Large intestine (tissue), 3 donors: ENCODE measurements at regions not wholly inside any gene's neighbourhood (a gene's known extent, or its start where the extent isn't known, plus 50 kb on each side); places are given as distances from the start of the nearest gene placed in this dataset.
"Not testable (repeated sequence)": the region's sequence is repeated elsewhere in the genome, so short reads cannot be mapped to it uniquely, and the experiment has no call there.

Source experiments
- DNase-seq, 2 donors: peaks; one replicate each; pipeline versions ENCODE4 v3.0.0 to v3.0.0-alpha.2; 2013
- H3K27ac ChIP-seq: one replicate; pipeline ENCODE4 v1.5.1; 2013; ENCODE audit warnings: low read length
- H3K27me3 ChIP-seq: 2 replicates; pipeline ENCODE4 v1.6.1; 2013; ENCODE audit warnings: low read length; ENCODE audit not compliant: control insufficient read depth, insufficient read depth
- H3K36me3 ChIP-seq: 2 replicates; pipeline ENCODE4 v1.6.1; 2013; ENCODE audit warnings: low read length; ENCODE audit not compliant: control insufficient read depth, insufficient read depth
- H3K4me1 ChIP-seq: one replicate; pipeline ENCODE4 v1.6.1; 2013; ENCODE audit warnings: low read length; ENCODE audit not compliant: control insufficient read depth, insufficient read depth
- H3K4me3 ChIP-seq: one replicate; pipeline ENCODE4 v1.5.1; 2013; ENCODE audit warnings: low read length
- H3K9me3 ChIP-seq: one replicate; pipeline ENCODE4 v1.6.1; 2013; ENCODE audit warnings: mild to moderate bottlenecking, low read depth, low read length, moderate library complexity; ENCODE audit not compliant: control insufficient read depth
- WGBS: methylation state at CpG from one replicate; pipeline ENCODE4 v1.1.5; 2013; ENCODE audit warnings: low lambda C conversion rate; ENCODE audit not compliant: insufficient coverage; 5-methylcytosine and 5-hydroxymethylcytosine counted together

DNA sequence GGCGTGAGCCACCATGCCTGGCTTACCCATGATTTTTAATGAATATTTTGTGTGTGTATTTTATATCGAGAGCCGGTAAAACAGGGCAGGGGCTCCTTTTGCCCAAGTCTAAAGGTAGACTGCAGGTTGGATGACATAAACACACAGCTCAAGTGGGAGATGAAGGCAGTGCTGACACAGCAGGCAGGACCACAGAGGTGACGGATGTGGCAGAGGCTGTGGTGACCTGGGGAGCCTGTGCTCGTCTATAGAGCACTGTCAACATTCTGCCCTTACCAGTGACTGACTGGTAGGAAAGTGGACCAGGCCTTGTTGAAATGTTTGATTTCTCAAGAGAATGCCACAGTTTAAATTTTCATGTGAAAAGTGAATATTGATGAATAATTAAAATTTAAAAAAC lies 137.5 kb downstream of the ZFP64 start:
- no peak overlapping the region for H3K4me3 ChIP-seq
- no peak for DNase-seq
- H3K9me3 ChIP-seq, result peaks cover 15% of the 10 kb centered on the region
- H3K4me1 ChIP-seq, result no peaks in the 10 kb centered on the region
- no peak overlapping the region for H3K27ac ChIP-seq
- H3K36me3 ChIP-seq, result no peaks in the 10 kb centered on the region
- no peaks in the 10 kb centered on the region for H3K27me3 ChIP-seq
- WGBS, result no CpG with 5 or more reads among the region's 5 CpGs

DNA sequence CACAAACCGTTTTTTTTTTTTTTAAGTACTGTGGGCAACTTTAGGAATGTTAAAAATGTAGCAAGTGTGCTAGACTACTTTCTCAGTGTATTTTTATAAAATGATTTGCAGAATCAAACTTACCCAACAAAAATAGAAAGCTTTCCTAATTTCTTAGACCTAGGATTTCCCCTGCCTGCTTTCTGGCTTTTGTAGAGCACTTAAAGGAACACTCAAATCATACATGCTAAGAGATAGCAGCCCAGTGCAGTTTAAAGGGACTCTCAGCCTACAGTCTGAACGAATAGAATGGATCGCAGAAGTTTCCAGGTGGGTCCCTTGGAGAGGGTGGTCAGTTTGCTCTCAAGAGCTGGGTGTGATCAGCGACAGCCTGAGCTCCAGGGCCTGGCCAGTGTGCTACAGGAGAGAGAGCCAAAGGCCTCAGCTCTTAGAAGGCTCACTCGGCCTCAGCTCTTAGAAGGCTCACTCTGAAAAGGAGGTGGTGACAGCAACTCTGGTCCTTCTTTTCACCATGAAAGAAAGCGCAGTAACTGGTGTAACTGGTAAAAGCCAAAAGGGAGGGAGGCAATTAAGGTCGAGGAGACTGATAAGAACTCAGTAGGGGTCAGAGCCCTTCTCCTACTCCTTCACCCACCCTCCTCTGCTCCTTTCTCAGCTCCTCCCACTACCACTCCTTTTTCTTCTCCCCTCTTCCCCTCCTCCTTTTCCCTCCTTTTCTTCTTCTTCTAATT lies 142.4 kb downstream of the ZFP64 start:
- no CpG with 5 or more reads among the region's 7 CpGs for WGBS
- no peak for DNase-seq
- H3K4me3 ChIP-seq, result no peak overlapping the region
- H3K27me3 ChIP-seq, result no peaks in the 10 kb centered on the region
- no peaks in the 10 kb centered on the region for H3K36me3 ChIP-seq
- no peak overlapping the region for H3K27ac ChIP-seq
- no peaks in the 10 kb centered on the region for H3K4me1 ChIP-seq
- H3K9me3 ChIP-seq, result no peaks in the 10 kb centered on the region

DNA sequence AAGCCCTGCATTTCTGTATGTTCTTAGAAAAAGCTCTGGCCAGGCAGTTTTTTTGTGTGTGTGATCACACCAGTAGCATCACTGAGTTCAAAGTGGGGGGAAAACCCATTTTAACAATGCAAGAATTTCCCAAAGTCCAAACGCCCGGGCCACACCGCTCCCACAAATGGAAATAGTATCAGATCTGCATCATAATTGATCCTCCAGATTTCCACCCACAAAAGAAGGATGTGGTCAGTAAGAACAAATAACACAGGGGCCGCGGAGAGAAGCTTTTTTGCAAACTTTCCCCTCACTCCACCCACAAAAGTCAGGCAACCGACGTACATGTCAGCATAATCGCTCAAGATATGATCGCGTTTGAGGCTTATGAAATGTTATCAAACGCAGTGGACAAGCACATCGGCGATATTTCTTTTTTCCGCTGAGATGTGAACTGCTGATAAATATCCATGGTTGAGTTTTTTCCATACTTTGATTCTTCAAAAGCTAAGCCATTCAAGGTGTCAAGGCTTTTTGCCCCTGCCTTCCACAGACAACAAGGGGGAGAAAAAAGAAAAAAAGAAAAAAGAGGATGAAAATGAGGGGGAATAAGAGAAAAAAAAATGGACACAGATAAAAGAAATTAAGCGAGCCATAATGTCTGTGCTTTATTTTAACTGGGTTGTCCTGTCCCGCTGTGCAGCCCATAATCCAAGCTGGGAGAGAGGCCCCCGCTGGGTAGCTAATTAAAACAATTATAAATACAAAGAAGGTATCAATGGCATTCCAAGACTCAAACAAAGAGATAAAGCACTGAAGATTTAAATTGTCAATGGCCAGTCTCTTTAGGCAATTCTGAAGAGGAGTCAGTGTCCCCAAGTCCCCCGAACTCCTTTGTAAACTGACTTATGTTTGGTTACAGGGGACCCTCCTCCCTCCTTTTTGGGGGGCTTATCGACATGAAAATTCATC lies 143.5 kb downstream of the ZFP64 start:
- Histone ChIP-seq H3K27ac (no peak overlapping the region), H3K9me3 (no peaks in the 10 kb centered on the region), H3K36me3 (no peaks in the 10 kb centered on the region), H3K4me3 (no peak overlapping the region), H3K27me3 (no peaks in the 10 kb centered on the region), H3K4me1 (no peaks in the 10 kb centered on the region)
- DNase-seq, result no peak
- 35% methylated on average over 2 of the region's 19 CpGs for WGBS

DNA sequence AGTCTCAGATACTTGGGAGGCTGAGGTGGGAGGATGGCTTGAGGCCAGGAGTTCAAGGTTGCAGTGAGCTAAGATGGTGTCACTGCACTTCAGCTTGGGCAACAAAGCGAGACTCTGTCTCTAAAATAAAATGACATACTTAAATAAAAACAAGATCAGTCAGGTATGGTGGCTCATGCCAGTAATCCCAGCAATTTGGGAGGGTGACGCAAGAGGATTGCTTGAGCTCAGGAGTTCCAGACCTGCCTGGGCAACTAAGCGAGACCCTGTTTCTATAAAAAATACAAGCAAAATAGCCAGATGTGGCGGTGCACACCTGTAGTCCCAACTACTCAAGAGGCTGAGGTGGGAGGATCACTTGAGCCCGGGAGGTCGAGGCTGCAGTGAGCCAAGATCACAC lies 149.6 kb downstream of the ZFP64 start:
- H3K4me1 ChIP-seq, result peaks cover 5% of the 10 kb centered on the region
- H3K27ac ChIP-seq, result no peak overlapping the region
- H3K4me3 ChIP-seq, result no peak overlapping the region
- no CpG with 5 or more reads among the region's 6 CpGs for WGBS
- no peak for DNase-seq
- no peaks in the 10 kb centered on the region for H3K36me3 ChIP-seq
- no peaks in the 10 kb centered on the region for H3K27me3 ChIP-seq
- H3K9me3 ChIP-seq, result no peaks in the 10 kb centered on the region

GRCh38 chr20:52039790-52040189 lies 151.8 kb downstream of the ZFP64 start:
- Histone ChIP-seq H3K4me3 (no peak overlapping the region), H3K27ac (no peak overlapping the region), H3K4me1 (peaks cover 5% of the 10 kb centered on the region), H3K36me3 (no peaks in the 10 kb centered on the region), H3K9me3 (no peaks in the 10 kb centered on the region), H3K27me3 (no peaks in the 10 kb centered on the region)
- WGBS, result 50% methylated on average over 1 of the region's 7 CpGs
- DNase-seq, result peak in 1 of 2 donors; percentile 24

GRCh38 chr20:52038632-52039031 lies 152.9 kb downstream of the ZFP64 start:
- not testable (repeated sequence) for DNase-seq, H3K9me3 ChIP-seq, H3K36me3 ChIP-seq, H3K4me1 ChIP-seq, H3K27me3 ChIP-seq, H3K4me3 ChIP-seq, H3K27ac ChIP-seq
- WGBS, result no CpG with 5 or more reads among the region's 9 CpGs

DNA sequence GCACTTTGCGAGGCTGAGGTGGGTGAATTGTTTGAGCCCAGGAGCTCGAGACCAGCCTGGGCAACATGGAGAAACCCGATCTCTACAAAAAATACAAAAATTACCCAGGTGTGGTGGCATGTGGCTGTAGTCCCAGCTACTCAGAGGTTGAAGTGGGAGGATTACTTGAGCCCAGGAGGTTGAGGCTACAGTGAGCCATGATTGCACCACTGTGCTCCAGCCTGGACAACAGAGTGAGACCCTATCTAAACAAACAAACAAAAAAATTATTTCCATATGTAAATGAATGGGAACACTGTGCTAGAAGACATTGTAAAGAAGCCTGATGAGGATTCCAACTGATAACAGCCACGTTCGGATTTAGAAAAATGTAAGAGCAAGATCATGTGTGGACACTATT lies 154.2 kb downstream of the ZFP64 start:
- no peak overlapping the region for H3K4me3 ChIP-seq
- peaks cover 6% of the 10 kb centered on the region for H3K4me1 ChIP-seq
- no peaks in the 10 kb centered on the region for H3K36me3 ChIP-seq
- no peak overlapping the region for H3K27ac ChIP-seq
- no peaks in the 10 kb centered on the region for H3K27me3 ChIP-seq
- H3K9me3 ChIP-seq, result no peaks in the 10 kb centered on the region
- DNase-seq, result no peak
- 80% methylated on average over 2 of the region's 5 CpGs for WGBS

- no CpG with 5 or more reads among the region's 1 CpG for WGBS
These were observed 155.6 kb downstream of the ZFP64 start for GRCh38 chr20:52035977-52036376.

GRCh38 chr20:52035498-52035897 lies 156.1 kb downstream of the ZFP64 start:
- H3K4me3 ChIP-seq, result no peak overlapping the region
- WGBS, result 83% methylated on average over 1 of the region's 6 CpGs
- DNase-seq, result no peak
- no peaks in the 10 kb centered on the region for H3K27me3 ChIP-seq
- no peaks in the 10 kb centered on the region for H3K36me3 ChIP-seq
- no peaks in the 10 kb centered on the region for H3K9me3 ChIP-seq
- H3K4me1 ChIP-seq, result peaks cover 17% of the 10 kb centered on the region
- H3K27ac ChIP-seq, result no peak overlapping the region

More at GRCh38 chr20:52035977-52036376, 155.6 kb downstream of the ZFP64 start:
- H3K27me3 ChIP-seq, result no peaks in the 10 kb centered on the region
- no peaks in the 10 kb centered on the region for H3K9me3 ChIP-seq
- no peaks in the 10 kb centered on the region for H3K36me3 ChIP-seq
- DNase-seq, result no peak
- peaks cover 16% of the 10 kb centered on the region for H3K4me1 ChIP-seq
- no peak overlapping the region for H3K27ac ChIP-seq
- no peak overlapping the region for H3K4me3 ChIP-seq

GRCh38 chr20:52034581-52034980 lies 157.0 kb downstream of the ZFP64 start:
- no peak overlapping the region for H3K27ac ChIP-seq
- no peaks in the 10 kb centered on the region for H3K27me3 ChIP-seq
- no peak for DNase-seq
- WGBS, result 100% methylated on average over 3 of the region's 9 CpGs
- no peaks in the 10 kb centered on the region for H3K9me3 ChIP-seq
- no peaks in the 10 kb centered on the region for H3K36me3 ChIP-seq
- peaks cover 12% of the 10 kb centered on the region for H3K4me1 ChIP-seq
- H3K4me3 ChIP-seq, result no peak overlapping the region
